Amniotic stem cell (primary cell): ENCODE measurements at regions not wholly inside any gene's neighbourhood (a gene's known extent, or its start where the extent isn't known, plus 50 kb on each side); places are given as distances from the start of the nearest gene placed in this dataset.
A peak's percentile ranks its signal among the peaks of the same experiment; 100 is the strongest.

ENCODE experiments used
- DNase-seq: peaks from one replicate; lab custom pipeline; 2025; lab: John Stamatoyannopoulos, UW

GRCh38 chr18:46379323-46379950 is 275.3 kb downstream of the HAUS1 start:
- no peak for DNase-seq

DNA sequence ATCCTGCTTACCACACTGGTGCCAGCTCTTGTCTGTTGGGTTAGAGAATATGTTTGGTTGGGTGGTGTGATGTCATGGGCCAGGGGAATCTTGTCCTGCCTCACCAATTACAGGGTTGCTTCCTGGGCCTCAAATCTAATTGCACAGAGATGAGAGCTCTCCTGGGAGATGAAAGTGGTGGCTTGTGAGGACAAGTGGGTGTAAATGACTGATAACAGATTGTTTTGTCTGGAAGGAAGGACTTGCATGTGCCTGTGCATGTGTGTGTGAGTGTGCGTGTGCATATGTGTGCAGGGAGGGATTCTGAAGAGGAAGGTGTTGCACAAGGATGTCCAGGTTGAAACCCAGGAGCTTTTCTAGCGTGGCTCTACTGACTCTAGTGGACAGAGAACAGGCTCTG is 271.9 kb downstream of the LOXHD1 start:
- DNase-seq: no peak

DNA sequence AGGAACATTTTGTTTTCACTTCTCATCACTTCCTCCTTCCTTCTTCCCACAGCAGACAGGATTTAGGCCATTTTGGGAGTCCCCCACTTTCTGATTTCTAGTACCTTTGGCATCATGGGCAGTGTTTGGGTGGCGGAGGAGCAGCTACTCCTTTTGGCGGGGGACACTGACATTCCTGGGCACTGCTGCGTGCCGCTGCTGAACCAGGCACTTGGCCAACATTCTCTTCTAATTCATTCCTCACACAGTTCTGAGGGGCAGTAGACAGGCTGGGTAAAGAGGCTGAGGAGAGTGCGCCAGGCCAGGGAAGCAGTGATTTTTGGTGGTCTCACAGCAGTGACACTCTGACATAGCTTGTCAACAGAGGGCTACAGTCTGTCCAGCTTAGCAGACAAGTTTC is 270.2 kb downstream of the LOXHD1 start:
- no peak for DNase-seq

DNA sequence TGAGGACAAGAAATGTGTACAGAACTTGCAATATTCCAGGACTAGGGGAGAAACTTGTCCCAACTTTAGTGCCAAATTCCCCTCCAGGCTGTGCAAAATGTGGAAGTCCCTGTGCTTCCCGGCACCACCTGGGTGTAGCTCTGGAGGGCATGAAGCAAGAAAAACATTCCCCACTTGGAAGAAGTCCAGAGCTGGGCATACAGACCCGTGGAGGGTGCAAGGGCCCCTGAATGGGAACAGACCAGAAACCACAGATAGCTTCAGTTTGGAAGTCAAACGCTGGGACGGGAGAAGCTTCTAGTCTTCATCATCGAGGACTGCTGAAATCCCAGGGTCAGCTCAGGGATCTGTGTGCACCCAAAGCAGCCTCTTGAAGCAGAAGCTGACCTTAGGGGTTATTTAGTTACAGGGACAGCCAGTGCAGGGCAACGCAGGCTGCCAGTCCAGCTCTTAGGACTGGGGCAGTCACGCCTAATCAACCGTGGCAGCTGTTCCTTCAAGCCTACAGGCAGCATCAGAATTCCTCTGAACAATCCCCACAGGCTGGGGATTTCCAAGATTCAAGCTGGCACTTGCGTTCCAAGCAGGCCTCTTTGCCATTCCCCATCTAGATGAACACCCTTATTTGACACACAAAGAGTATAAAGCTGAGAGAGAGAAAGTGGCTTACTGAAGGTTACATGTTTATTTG is 269.4 kb downstream of the LOXHD1 start:
- DNase-seq: no peak

DNA sequence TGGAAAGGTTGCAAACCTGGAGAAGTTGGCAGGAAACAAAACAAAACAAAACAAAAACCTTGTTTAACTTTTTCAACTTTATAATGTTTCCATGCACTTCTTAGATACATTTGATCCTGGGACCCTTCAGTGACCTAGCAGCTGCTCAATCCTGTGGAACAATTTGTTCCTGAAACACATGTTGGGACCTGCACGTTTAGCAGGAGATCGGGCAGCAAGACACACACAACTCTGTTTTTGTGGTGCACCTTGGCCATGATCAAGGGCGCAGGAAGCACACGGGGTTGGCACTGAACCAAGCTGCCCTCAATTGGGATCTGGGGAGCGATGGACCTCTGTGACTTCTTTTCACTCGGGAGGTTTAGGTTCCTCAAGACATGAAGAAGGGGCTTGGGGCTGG is 268.7 kb downstream of the LOXHD1 start:
- no peak for DNase-seq

GRCh38 chr18:46392576-46392975 is 264.4 kb downstream of the LOXHD1 start:
- no peak for DNase-seq

- no peak for DNase-seq
These were observed 263.8 kb downstream of the LOXHD1 start for GRCh38 chr18:46393230-46393629.

DNA sequence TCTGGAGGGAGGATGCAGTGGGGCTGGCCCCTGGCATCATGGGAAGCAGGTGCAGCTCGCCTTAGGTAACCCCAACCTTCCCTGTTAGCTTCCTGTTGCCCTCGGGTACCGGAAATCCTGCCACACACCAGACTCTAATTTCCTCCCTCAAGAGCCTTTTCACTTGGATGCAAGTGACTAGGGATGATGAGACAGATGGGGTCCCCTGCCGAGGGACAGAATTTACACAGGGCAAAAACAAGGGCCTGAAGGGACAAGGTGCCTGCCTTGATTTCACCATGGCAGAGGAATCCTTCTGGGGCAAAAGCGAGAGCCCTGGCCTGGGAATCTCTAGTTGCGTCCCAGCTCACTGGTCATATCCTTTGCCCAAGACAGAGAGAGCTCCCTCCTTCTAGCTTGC is 263.1 kb downstream of the LOXHD1 start:
- DNase-seq: no peak

GRCh38 chr18:46395795-46396194 is 261.2 kb downstream of the LOXHD1 start:
- DNase-seq: no peak

DNA sequence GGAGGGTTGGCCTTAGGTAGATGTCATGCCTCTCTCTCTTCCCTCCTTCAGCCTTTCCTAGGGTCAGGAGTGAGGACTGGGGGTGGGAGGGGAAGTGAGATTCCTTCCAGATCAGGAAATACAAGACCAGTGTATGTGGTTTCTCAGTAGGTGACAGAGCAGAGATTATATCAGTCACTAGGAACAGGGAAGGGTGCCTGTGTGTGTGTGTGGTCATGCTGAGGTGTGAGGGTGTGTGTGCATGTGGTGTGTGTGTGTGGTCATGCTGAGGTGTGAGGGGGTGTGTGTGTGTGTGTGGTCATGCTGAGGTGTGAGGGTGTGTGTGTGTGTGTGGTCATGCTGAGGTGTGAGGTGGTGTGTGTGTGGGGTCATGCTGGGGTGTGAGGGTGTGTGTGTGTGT is 259.8 kb downstream of the LOXHD1 start:
- no peak for DNase-seq

DNA sequence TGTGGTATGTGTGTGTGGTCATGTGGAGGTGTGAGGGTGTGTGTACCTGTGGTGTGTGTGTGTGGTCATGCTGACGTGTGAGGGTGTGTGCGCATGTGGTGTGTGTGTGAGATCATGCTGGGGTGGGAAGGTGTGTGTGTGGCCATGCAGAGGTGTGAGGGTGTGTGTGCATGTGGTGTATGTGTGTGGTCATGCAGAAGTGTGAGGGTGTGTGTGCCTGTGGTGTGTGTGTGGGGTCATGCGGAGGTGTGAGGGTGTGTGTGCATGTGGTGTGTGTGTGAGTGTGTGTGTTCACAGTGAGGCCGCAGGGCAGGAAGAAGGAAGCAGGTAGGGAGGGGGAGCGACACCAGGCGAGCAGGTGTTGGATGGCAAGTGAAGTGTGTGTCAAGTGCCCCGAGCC is 259.0 kb downstream of the LOXHD1 start:
- no peak for DNase-seq

GRCh38 chr18:46398625-46399024 is 258.4 kb downstream of the LOXHD1 start:
- DNase-seq: no peak

- DNase-seq: no peak
These were observed 257.7 kb downstream of the LOXHD1 start for GRCh38 chr18:46399303-46399702.

DNA sequence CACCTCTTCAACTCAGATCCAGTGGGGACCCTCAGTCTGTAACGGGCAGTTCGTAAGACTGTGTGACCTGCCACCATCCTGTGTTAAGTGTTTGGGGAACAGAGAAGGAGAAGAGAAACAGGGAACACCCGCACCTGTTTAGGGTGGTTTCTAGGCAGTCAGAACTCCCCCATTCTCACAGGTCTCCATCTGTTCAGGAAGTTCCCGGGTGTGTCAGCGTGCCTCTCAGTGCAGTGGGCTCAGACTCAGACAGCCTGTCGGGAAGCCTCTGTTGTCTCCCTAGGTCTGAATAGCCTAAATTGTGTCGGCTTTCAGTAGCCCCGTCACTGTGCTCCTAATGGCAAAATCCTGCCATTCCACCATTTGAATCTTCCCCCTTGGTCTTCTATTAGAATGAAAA is 256.6 kb downstream of the LOXHD1 start:
- DNase-seq: no peak

DNA sequence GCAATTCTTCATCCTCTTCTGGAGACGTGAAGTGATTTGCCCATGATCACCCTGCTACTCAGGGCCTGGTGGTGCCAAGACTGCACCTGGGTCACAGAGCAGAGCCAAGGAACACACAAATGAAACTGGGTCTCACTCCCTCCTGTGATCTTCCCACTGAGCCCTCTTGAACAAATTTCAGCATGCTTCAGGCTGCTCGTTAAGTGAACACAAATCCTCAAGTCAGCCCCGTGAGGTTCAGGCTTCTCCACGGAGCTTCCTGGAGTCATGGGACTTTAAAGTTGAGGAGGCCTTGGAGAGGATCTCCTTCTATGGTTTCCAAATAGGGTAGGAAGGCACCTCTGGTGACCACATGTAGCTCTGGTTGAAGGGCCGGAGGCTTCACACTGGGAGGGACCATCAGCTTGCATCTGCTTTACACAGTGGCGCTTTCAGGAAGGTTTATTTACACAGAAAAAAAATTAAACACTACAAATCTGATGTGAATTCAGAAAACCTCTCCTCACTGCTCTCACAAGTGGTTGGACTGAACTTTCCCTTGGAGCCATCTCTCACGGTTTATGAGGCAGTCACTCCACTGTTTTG is 255.4 kb downstream of the LOXHD1 start:
- no peak for DNase-seq

- DNase-seq: no peak
These were observed 254.6 kb downstream of the LOXHD1 start for GRCh38 chr18:46402396-46402795.

GRCh38 chr18:46402945-46403344 is 254.1 kb downstream of the LOXHD1 start:
- DNase-seq: no peak

DNA sequence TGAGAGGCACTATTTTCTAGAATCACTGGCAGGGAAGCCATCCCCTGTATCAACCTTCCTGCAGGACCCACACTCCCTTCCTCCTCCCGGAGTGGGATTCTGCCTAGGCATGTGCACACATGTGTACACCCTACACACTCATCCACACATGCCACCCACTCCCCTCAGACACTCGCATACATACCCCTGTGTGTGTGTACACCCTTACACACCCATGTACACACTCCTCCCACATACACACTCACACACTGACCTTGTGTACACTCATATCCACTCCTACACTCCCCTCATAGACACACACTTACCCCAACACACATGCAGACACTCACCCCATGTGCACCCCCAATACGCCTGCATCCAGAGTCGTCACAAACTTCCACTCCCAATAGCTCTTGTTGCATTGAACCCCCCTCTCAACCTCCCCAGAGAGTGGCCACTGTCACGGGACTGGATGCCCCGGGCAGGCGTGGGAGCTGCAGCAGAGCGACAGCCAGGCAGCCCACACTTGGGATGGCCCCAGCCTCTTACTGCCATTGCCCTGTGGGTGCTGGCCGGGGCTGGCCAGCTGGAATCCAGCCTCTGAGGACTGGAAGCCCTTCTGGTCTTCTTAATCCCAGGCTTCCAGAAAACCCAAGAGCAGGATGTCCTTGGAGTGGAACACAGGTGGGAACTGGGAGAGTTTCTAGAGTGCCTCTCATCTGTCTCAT is 251.0 kb downstream of the LOXHD1 start:
- DNase-seq: no peak

- no peak for DNase-seq
These were observed 250.5 kb downstream of the LOXHD1 start for GRCh38 chr18:46406539-46406932.

DNA sequence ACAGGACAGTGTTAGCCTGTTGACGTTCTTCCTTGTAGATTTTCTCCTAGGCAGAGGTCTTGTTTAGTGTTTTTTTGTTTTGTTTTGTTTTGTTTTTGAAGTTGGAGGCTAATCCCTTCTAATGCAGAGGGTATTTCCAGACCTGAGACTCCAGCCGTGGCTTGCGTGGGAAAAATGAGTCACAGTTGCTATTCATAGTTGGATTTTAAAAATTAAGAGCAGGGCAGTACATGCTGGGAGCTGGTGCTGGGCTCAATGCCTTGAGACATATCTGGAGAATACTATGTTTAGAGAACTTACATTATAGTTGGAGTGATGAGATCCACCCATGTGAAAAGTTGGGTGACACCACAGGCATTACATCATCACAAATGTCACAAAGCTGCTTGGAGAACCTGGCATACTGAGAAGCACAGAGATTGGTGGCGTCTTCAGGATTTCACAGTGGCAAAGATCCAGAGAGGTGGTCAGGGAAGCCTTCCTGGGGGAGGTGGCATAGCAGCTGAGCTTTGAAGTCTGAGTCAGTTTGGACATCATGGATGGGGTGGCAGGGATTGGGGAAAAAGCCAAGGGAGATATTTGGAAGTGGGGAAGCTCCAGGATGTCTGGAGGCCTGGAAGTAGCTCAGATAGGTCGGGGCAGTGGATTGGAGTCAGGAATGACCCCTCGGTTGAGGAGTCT is 249.4 kb downstream of the LOXHD1 start:
- DNase-seq: peak; percentile 29

- no peak for DNase-seq
These were observed 248.6 kb downstream of the LOXHD1 start for GRCh38 chr18:46408334-46408987.
